ENCODE measurements at regions not wholly inside any gene's neighbourhood (a gene's known extent, or its start where the extent isn't known, plus 50 kb on each side); places are given as distances from the start of the nearest gene placed in this dataset.
A peak's percentile ranks its signal among the peaks of the same experiment; 100 is the strongest.
"Not testable (repeated sequence)": the region's sequence is repeated elsewhere in the genome, so short reads cannot be mapped to it uniquely, and the experiment has no call there.

GRCh38 chr3:73152571-73152970 is 91.1 kb downstream of the EBLN2 start:
- H3K27ac Mint-ChIP-seq, H3K27me3 Mint-ChIP-seq, H3K9me3 Mint-ChIP-seq, H3K36me3 Mint-ChIP-seq, H3K4me3 Mint-ChIP-seq, H3K4me1 Mint-ChIP-seq: not testable (repeated sequence)

- not testable (repeated sequence) for H3K27ac Mint-ChIP-seq, H3K36me3 Mint-ChIP-seq, H3K9me3 Mint-ChIP-seq, H3K4me1 Mint-ChIP-seq, H3K27me3 Mint-ChIP-seq, H3K4me3 Mint-ChIP-seq
Measured at GRCh38 chr3:73153057-73153456, 91.6 kb downstream of the EBLN2 start.

GRCh38 chr3:73154261-73154660 is 92.8 kb downstream of the EBLN2 start:
- H3K36me3 Mint-ChIP-seq, H3K27me3 Mint-ChIP-seq, H3K9me3 Mint-ChIP-seq, H3K4me3 Mint-ChIP-seq, H3K4me1 Mint-ChIP-seq, H3K27ac Mint-ChIP-seq: not testable (repeated sequence)

GRCh38 chr3:73155441-73155840 is 94.0 kb downstream of the EBLN2 start:
- H3K36me3 Mint-ChIP-seq, H3K4me3 Mint-ChIP-seq, H3K4me1 Mint-ChIP-seq, H3K27ac Mint-ChIP-seq, H3K9me3 Mint-ChIP-seq, H3K27me3 Mint-ChIP-seq: not testable (repeated sequence)

GRCh38 chr3:73164622-73165021 is 103.2 kb downstream of the EBLN2 start:
- no peak overlapping the region for H3K27ac Mint-ChIP-seq
- no peaks in the 10 kb centered on the region for H3K36me3 Mint-ChIP-seq
- H3K4me3 Mint-ChIP-seq: no peak overlapping the region
- no peaks in the 10 kb centered on the region for H3K27me3 Mint-ChIP-seq
- H3K9me3 Mint-ChIP-seq: peaks cover 4 to 8% (median 5%) of the 10 kb centered on the region in 3 donors
- H3K4me1 Mint-ChIP-seq: no peaks in the 10 kb centered on the region

GRCh38 chr3:73175698-73176097 is 114.2 kb downstream of the EBLN2 start:
- H3K9me3 Mint-ChIP-seq: peaks cover 0 to 1% (median 0%) of the 10 kb centered on the region in 3 donors
- H3K27ac Mint-ChIP-seq: no peak overlapping the region
- no peaks in the 10 kb centered on the region for H3K4me1 Mint-ChIP-seq
- no peaks in the 10 kb centered on the region for H3K36me3 Mint-ChIP-seq
- H3K27me3 Mint-ChIP-seq: peaks cover 3% of the 10 kb centered on the region
- no peak overlapping the region for H3K4me3 Mint-ChIP-seq

GRCh38 chr3:73176941-73177340 is 115.5 kb downstream of the EBLN2 start:
- H3K4me1 Mint-ChIP-seq: no peaks in the 10 kb centered on the region
- no peak overlapping the region for H3K4me3 Mint-ChIP-seq

GRCh38 chr3:73177827-73178226 is 116.4 kb downstream of the EBLN2 start:
- Mint-ChIP-seq H3K27ac (no peak overlapping the region), H3K27me3 (peaks cover 3% of the 10 kb centered on the region), H3K4me3 (no peak overlapping the region), H3K36me3 (no peaks in the 10 kb centered on the region), H3K4me1 (no peaks in the 10 kb centered on the region), H3K9me3 (peaks cover 0 to 1% (median 0%) of the 10 kb centered on the region in 3 donors)

More at GRCh38 chr3:73176941-73177340, 115.5 kb downstream of the EBLN2 start:
- Mint-ChIP-seq H3K9me3 (peaks cover 0 to 1% (median 0%) of the 10 kb centered on the region in 3 donors), H3K27me3 (peaks cover 3% of the 10 kb centered on the region), H3K27ac (peak overlapping the region in 1 of 3 donors; percentile 18), H3K36me3 (no peaks in the 10 kb centered on the region)

- Mint-ChIP-seq H3K36me3 (no peaks in the 10 kb centered on the region), H3K27ac (no peak overlapping the region), H3K4me1 (no peaks in the 10 kb centered on the region), H3K4me3 (no peak overlapping the region), H3K9me3 (peaks cover 0 to 1% (median 0%) of the 10 kb centered on the region in 3 donors), H3K27me3 (peaks cover 6% of the 10 kb centered on the region)
Measured at GRCh38 chr3:73179601-73180000, 118.1 kb downstream of the EBLN2 start.

- Mint-ChIP-seq H3K9me3 (peaks cover 0 to 2% (median 0%) of the 10 kb centered on the region in 3 donors), H3K4me1 (no peaks in the 10 kb centered on the region), H3K27ac (no peak overlapping the region), H3K4me3 (no peak overlapping the region), H3K36me3 (no peaks in the 10 kb centered on the region), H3K27me3 (peaks cover 3% of the 10 kb centered on the region)
Measured at GRCh38 chr3:73186741-73187140, 125.3 kb downstream of the EBLN2 start.

GRCh38 chr3:73187328-73187727 is 125.9 kb downstream of the EBLN2 start:
- H3K27me3 Mint-ChIP-seq: peaks cover 3% of the 10 kb centered on the region
- H3K36me3 Mint-ChIP-seq: no peaks in the 10 kb centered on the region
- H3K4me1 Mint-ChIP-seq: no peaks in the 10 kb centered on the region
- no peak overlapping the region for H3K4me3 Mint-ChIP-seq
- H3K9me3 Mint-ChIP-seq: peaks cover 0 to 2% (median 0%) of the 10 kb centered on the region in 3 donors
- H3K27ac Mint-ChIP-seq: peak overlapping the region in 1 of 3 donors; percentile 18

- H3K27ac Mint-ChIP-seq: no peak overlapping the region
- no peaks in the 10 kb centered on the region for H3K4me1 Mint-ChIP-seq
- H3K9me3 Mint-ChIP-seq: peaks cover 0 to 2% (median 2%) of the 10 kb centered on the region in 3 donors
- no peak overlapping the region for H3K4me3 Mint-ChIP-seq
- H3K36me3 Mint-ChIP-seq: no peaks in the 10 kb centered on the region
- no peaks in the 10 kb centered on the region for H3K27me3 Mint-ChIP-seq
Measured at GRCh38 chr3:73188707-73189106, 127.2 kb downstream of the EBLN2 start.

- no peaks in the 10 kb centered on the region for H3K4me1 Mint-ChIP-seq
- H3K4me3 Mint-ChIP-seq: no peak overlapping the region
- no peak overlapping the region for H3K27ac Mint-ChIP-seq
- H3K36me3 Mint-ChIP-seq: no peaks in the 10 kb centered on the region
- peaks cover 0 to 2% (median 2%) of the 10 kb centered on the region in 3 donors for H3K9me3 Mint-ChIP-seq
- H3K27me3 Mint-ChIP-seq: no peaks in the 10 kb centered on the region
Measured at GRCh38 chr3:73192036-73192738, 130.7 kb downstream of the EBLN2 start.

- H3K4me3 Mint-ChIP-seq, H3K4me1 Mint-ChIP-seq, H3K27me3 Mint-ChIP-seq, H3K27ac Mint-ChIP-seq, H3K9me3 Mint-ChIP-seq, H3K36me3 Mint-ChIP-seq: not testable (repeated sequence)
Measured at GRCh38 chr3:73193943-73194342, 132.5 kb downstream of the EBLN2 start.

GRCh38 chr3:73197187-73197586 is 135.7 kb downstream of the EBLN2 start:
- Mint-ChIP-seq H3K9me3 (peaks cover 0 to 2% (median 2%) of the 10 kb centered on the region in 3 donors), H3K27ac (no peak overlapping the region), H3K4me1 (no peaks in the 10 kb centered on the region), H3K36me3 (no peaks in the 10 kb centered on the region), H3K27me3 (peaks cover 5% of the 10 kb centered on the region), H3K4me3 (no peak overlapping the region)

- Mint-ChIP-seq H3K4me1 (no peaks in the 10 kb centered on the region), H3K9me3 (no peaks in the 10 kb centered on the region), H3K27me3 (peaks cover 5% of the 10 kb centered on the region), H3K4me3 (no peak overlapping the region), H3K27ac (no peak overlapping the region), H3K36me3 (no peaks in the 10 kb centered on the region)
Measured at GRCh38 chr3:73203101-73203500, 141.6 kb downstream of the EBLN2 start.
